ENCODE measurements at regions not wholly inside any gene's neighbourhood (a gene's known extent, or its start where the extent isn't known, plus 50 kb on each side); places are given as distances from the start of the nearest gene placed in this dataset.

DNA sequence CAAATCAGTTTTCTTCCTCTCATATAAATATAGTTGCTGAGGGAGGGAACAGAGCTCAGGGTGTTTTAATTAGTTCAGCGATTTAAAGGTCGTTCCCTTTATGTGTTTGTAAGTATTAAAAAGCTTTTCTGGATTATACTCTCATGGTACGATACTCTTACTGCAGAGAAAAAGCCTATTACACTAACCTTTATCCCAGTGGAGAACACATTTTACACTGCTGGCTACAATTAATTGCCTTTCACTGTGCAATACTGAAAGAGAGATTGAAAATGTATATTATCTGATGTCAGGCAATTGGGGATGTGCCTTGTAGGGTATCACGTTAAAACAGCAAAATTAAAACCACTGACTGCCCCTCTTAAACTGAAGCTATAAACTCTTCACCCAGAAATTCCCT, 526.9 kb upstream of the SGCG start:
- Histone ChIP-seq H3K79me2 (ENCODE audit: insufficient read depth, low read length) (no peaks in the 10 kb centered on the region), H3K36me3 (ENCODE audit: insufficient read depth, low read length) (no peaks in the 10 kb centered on the region), H3K9ac (ENCODE audit: low read length) (no peak overlapping the region), H3K27ac (ENCODE audit: low read depth, low read length) (no peak overlapping the region), H3K4me2 (ENCODE audit: low read length) (no peak overlapping the region), H3K4me3 (ENCODE audit: insufficient read depth, low read depth, low read length) (no peak overlapping the region), H2AFZ (ENCODE audit: low read depth, low read length) (no peak overlapping the region), H4K20me1 (ENCODE audit: insufficient read depth, low read length) (no peaks in the 10 kb centered on the region), H3K27me3 (ENCODE audit: insufficient read depth, low read length) (no peaks in the 10 kb centered on the region), H3K4me1 (ENCODE audit: insufficient read depth, low read length) (no peaks in the 10 kb centered on the region), H3K9me3 (ENCODE audit: insufficient read depth, low read depth, low read length) (peaks cover 6% of the 10 kb centered on the region)
- Mint-ChIP-seq H3K4me3 (ENCODE audit: unreplicated experiment) (no peak overlapping the region), H3K27ac (ENCODE audit: unreplicated experiment) (no peak overlapping the region), H3K27me3 (ENCODE audit: low read depth, unreplicated experiment) (peaks cover 2% of the 10 kb centered on the region), H3K9me3 (ENCODE audit: unreplicated experiment) (peaks cover 1% of the 10 kb centered on the region), H3K4me1 (ENCODE audit: low read depth, unreplicated experiment) (no peaks in the 10 kb centered on the region), H3K36me3 (ENCODE audit: low read depth, unreplicated experiment) (no peaks in the 10 kb centered on the region)
- DNase-seq (ENCODE audit: low read depth) (no peak), FAIRE-seq (no peak)
- TF ChIP-seq, protein P1, sequence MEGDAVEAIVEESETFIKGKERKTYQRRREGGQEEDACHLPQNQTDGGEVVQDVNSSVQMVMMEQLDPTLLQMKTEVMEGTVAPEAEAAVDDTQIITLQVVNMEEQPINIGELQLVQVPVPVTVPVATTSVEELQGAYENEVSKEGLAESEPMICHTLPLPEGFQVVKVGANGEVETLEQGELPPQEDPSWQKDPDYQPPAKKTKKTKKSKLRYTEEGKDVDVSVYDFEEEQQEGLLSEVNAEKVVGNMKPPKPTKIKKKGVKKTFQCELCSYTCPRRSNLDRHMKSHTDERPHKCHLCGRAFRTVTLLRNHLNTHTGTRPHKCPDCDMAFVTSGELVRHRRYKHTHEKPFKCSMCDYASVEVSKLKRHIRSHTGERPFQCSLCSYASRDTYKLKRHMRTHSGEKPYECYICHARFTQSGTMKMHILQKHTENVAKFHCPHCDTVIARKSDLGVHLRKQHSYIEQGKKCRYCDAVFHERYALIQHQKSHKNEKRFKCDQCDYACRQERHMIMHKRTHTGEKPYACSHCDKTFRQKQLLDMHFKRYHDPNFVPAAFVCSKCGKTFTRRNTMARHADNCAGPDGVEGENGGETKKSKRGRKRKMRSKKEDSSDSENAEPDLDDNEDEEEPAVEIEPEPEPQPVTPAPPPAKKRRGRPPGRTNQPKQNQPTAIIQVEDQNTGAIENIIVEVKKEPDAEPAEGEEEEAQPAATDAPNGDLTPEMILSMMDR (IDR thresholded peaks at IDR 0.05; ENCODE audit: insufficient read depth, low read depth, low read length) = no peak
- TF ChIP-seq EZH2 (IDR thresholded peaks at IDR 0.05; ENCODE audit: insufficient read depth, low read length) = no peak

DNA sequence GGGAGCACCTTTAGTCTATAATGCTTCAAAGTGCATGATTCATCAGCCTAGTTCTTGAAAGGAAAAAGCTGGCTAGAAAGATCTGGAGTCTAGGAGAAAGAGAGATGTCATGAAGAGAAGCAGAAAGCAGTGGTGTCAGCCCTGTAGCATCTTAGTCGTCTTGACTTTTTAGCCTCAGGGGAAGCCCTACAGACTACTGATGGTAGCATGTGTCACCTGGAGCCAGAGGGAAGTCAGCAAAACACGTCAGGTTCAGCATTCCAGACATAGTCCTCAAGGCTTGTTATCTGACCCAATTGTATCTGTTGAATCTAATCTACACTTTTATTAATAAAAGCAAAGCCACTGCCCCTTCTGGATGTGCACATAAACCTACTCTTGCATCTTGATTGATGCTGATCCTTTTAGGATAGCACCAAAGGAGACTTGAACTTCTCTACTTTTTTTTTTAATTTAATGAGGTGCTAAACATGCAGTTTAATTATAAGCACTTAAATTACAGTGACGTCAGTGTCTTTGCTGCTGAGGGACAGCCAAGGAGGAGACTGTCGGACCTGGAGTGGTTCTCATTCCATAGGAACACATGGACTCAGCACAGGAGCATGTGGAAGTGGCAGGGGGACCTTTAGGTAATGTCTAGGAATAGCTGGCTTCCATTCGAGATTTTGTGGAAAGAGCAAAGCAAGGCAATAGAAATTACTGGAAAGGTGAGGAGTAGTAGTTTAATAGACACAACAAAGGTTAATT, 525.5 kb upstream of the SGCG start:
- Mint-ChIP-seq H3K27me3 (ENCODE audit: low read depth, unreplicated experiment) (peaks cover 2% of the 10 kb centered on the region), H3K9me3 (ENCODE audit: unreplicated experiment) (no peaks in the 10 kb centered on the region), H3K27ac (ENCODE audit: unreplicated experiment) (no peak overlapping the region), H3K4me3 (ENCODE audit: unreplicated experiment) (no peak overlapping the region), H3K36me3 (ENCODE audit: low read depth, unreplicated experiment) (no peaks in the 10 kb centered on the region), H3K4me1 (ENCODE audit: low read depth, unreplicated experiment) (no peaks in the 10 kb centered on the region)
- DNase-seq (ENCODE audit: low read depth) = no peak
- H4K20me1 ChIP-seq (ENCODE audit: insufficient read depth, low read length) = no peaks in the 10 kb centered on the region
- H3K4me2 ChIP-seq (ENCODE audit: low read length) = no peak overlapping the region
- no peak overlapping the region for H3K4me3 ChIP-seq (ENCODE audit: insufficient read depth, low read depth, low read length)
- H3K4me1 ChIP-seq (ENCODE audit: insufficient read depth, low read length) = no peaks in the 10 kb centered on the region
- TF ChIP-seq EZH2 (IDR thresholded peaks at IDR 0.05; ENCODE audit: insufficient read depth, low read length) = no peak
- TF ChIP-seq, protein P1 (IDR thresholded peaks at IDR 0.05; ENCODE audit: insufficient read depth, low read depth, low read length) = no peak
- H3K9ac ChIP-seq (ENCODE audit: low read length) = no peak overlapping the region
- FAIRE-seq = no peak
- H2AFZ ChIP-seq (ENCODE audit: low read depth, low read length) = no peak overlapping the region
- H3K27me3 ChIP-seq (ENCODE audit: insufficient read depth, low read length) = no peaks in the 10 kb centered on the region
- H3K36me3 ChIP-seq (ENCODE audit: insufficient read depth, low read length) = no peaks in the 10 kb centered on the region
- peaks cover 6% of the 10 kb centered on the region for H3K9me3 ChIP-seq (ENCODE audit: insufficient read depth, low read depth, low read length)
- H3K27ac ChIP-seq (ENCODE audit: low read depth, low read length) = no peak overlapping the region
- no peaks in the 10 kb centered on the region for H3K79me2 ChIP-seq (ENCODE audit: insufficient read depth, low read length)

DNA sequence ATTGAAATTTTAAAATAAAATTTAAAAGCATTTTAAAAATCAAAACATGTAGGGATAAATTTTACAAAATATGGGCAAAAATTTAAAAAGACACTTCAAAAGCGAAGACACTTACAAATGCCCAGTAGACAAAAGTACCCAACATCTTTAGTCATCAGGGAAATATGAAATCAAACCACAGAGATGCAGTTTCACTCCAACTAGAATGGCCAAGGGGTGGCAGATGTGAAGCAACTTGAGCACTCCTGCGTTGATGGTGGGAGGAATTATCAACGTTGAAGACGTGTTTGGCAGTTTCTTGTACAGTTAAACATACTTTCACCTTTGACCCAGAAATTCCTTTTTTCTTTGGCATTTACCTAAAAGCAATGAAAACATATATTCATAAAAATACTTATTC, 518.0 kb upstream of the SGCG start:
- Histone ChIP-seq H3K27me3 (ENCODE audit: insufficient read depth, low read length) (no peaks in the 10 kb centered on the region), H3K9ac (ENCODE audit: low read length) (no peak overlapping the region), H4K20me1 (ENCODE audit: insufficient read depth, low read length) (no peaks in the 10 kb centered on the region), H3K79me2 (ENCODE audit: insufficient read depth, low read length) (no peaks in the 10 kb centered on the region), H3K27ac (ENCODE audit: low read depth, low read length) (no peak overlapping the region), H3K4me1 (ENCODE audit: insufficient read depth, low read length) (no peaks in the 10 kb centered on the region), H3K4me3 (ENCODE audit: insufficient read depth, low read depth, low read length) (no peak overlapping the region), H3K4me2 (ENCODE audit: low read length) (no peak overlapping the region), H3K36me3 (ENCODE audit: insufficient read depth, low read length) (no peaks in the 10 kb centered on the region), H2AFZ (ENCODE audit: low read depth, low read length) (no peak overlapping the region), H3K9me3 (ENCODE audit: insufficient read depth, low read depth, low read length) (no peaks in the 10 kb centered on the region)
- H3K4me1 Mint-ChIP-seq (ENCODE audit: low read depth, unreplicated experiment) = peaks cover 1% of the 10 kb centered on the region
- no peaks in the 10 kb centered on the region for H3K9me3 Mint-ChIP-seq (ENCODE audit: unreplicated experiment)
- no peak overlapping the region for H3K27ac Mint-ChIP-seq (ENCODE audit: unreplicated experiment)
- no peak overlapping the region for H3K4me3 Mint-ChIP-seq (ENCODE audit: unreplicated experiment)
- H3K36me3 Mint-ChIP-seq (ENCODE audit: low read depth, unreplicated experiment) = no peaks in the 10 kb centered on the region
- no peak for TF ChIP-seq EZH2 (IDR thresholded peaks at IDR 0.05; ENCODE audit: insufficient read depth, low read length)
- TF ChIP-seq, protein P1 (IDR thresholded peaks at IDR 0.05; ENCODE audit: insufficient read depth, low read depth, low read length) = no peak
- no peak for DNase-seq (ENCODE audit: low read depth)
- no peaks in the 10 kb centered on the region for H3K27me3 Mint-ChIP-seq (ENCODE audit: low read depth, unreplicated experiment)
- no peak for FAIRE-seq
